ENCODE measurements at regions not wholly inside any gene's neighbourhood (a gene's known extent, or its start where the extent isn't known, plus 50 kb on each side); places are given as distances from the start of the nearest gene placed in this dataset.

- DNase-seq (ENCODE audit: low read depth in 1 of 2, low spot score in 2 of 2) (no peak), FAIRE-seq (no peak)
- no peak overlapping the region for H4K91ac ChIP-seq (replicated peaks; ENCODE audit: insufficient read length, low read length)
- H3K36me3 ChIP-seq (ENCODE audit: control insufficient read depth in 2 of 4, insufficient read depth in 4 of 4, low read length in 3 of 4) = no peaks in the 10 kb centered on the region
- H3K4me1 ChIP-seq (replicated peaks in 1 of 4; ENCODE audit: control insufficient read depth in 3 of 4, insufficient read depth in 4 of 4, low read length in 3 of 4) = peaks cover 0 to 5% (median 0%) of the 10 kb centered on the region in 4 experiments; a peak in 2 of 7 replicates
- no peak for TF ChIP-seq NRF1 (IDR thresholded peaks at IDR 0.05; ENCODE audit: low read depth, low read length)
- TF ChIP-seq SIX5 (IDR thresholded peaks at IDR 0.05; ENCODE audit: low read depth, low read length) = no peak
- no peak for TF ChIP-seq CTBP2 (IDR thresholded peaks at IDR 0.05; ENCODE audit: borderline replicate concordance, insufficient read depth, insufficient read length, low read length)
- no peak for TF ChIP-seq CBX8 (IDR thresholded peaks at IDR 0.05; ENCODE audit: borderline replicate concordance, low read depth, low read length)
- no peak for TF ChIP-seq CHD2 (IDR thresholded peaks at IDR 0.05; ENCODE audit: low read length)
- no peak for TF ChIP-seq FOSL1 (IDR thresholded peaks at IDR 0.05; ENCODE audit: insufficient read depth, low read depth, low read length)
- no peak overlapping the region for H3K23ac ChIP-seq (ENCODE audit: insufficient read length)
- no peaks in the 10 kb centered on the region for H3K79me1 ChIP-seq (ENCODE audit: low read depth, low read length)
- H2BK12ac ChIP-seq (ENCODE audit: low read depth, low read length) = no peak overlapping the region
- H2BK120ac ChIP-seq (replicated peaks; ENCODE audit: low read depth, low read length) = no peak overlapping the region
- no peak overlapping the region for H3K14ac ChIP-seq (ENCODE audit: insufficient read length)
- no peak overlapping the region for H2BK20ac ChIP-seq (ENCODE audit: low read length)
- H3K23me2 ChIP-seq (ENCODE audit: low read depth, low read length) = no peaks in the 10 kb centered on the region
- H3K18ac ChIP-seq (ENCODE audit: extremely low read depth, low read length) = no peak overlapping the region
- no peak overlapping the region for H4K8ac ChIP-seq (ENCODE audit: extremely low read depth, insufficient read depth, low read length)
- H4K20me1 ChIP-seq (replicated peaks in 1 of 2; ENCODE audit: control insufficient read depth in 1 of 2, insufficient read depth in 2 of 2, low read length in 2 of 2) = no peaks in the 10 kb centered on the region
- H3K4ac ChIP-seq (replicated peaks; ENCODE audit: insufficient read length, low read depth, low read length) = no peak overlapping the region
- H3K56ac ChIP-seq (replicated peaks; ENCODE audit: insufficient read length, low read depth, low read length) = no peak overlapping the region
- no peaks in the 10 kb centered on the region for H3K27me3 ChIP-seq (replicated peaks in 1 of 4; ENCODE audit: control insufficient read depth in 3 of 4, extremely low read depth in 1 of 4, insufficient read depth in 3 of 4, low read length in 3 of 4)
- H2AFZ ChIP-seq (ENCODE audit: low read length) = no peak overlapping the region
- H3K9me3 ChIP-seq (ENCODE audit: insufficient read depth in 2 of 2, low read depth in 1 of 2, low read length in 1 of 2) = no peaks in the 10 kb centered on the region
- no peak overlapping the region for H2BK15ac ChIP-seq (ENCODE audit: low read length)
- POLR2A ChIA-PET (ENCODE audit: partially characterized antibody) = no interaction called here
- H3K9ac ChIP-seq (replicated peaks in 1 of 4; ENCODE audit: extremely low read depth in 1 of 4, low read depth in 3 of 4, low read length in 3 of 4) = no peak overlapping the region
- 96% methylated on average over 5 of the region's 5 CpGs; no CpG with 5 or more reads in 1 of the 2 experiments for WGBS, 2 experiments (ENCODE audit: extremely low coverage in 1 of 2, insufficient coverage in 1 of 2, insufficient read length in 1 of 2, insufficient replicate concordance in 2 of 2, low coverage in 1 of 2, low lambda C conversion rate in 2 of 2, missing lambda C conversion rate in 1 of 2)
- no peak overlapping the region for H3K27ac ChIP-seq (ENCODE audit: low read depth, low read length)
- no peak overlapping the region for H3K4me3 ChIP-seq (ENCODE audit: extremely low read depth in 1 of 4, insufficient read depth in 2 of 4, low read depth in 3 of 4, low read length in 4 of 4)
- H4K5ac ChIP-seq (ENCODE audit: insufficient read length, low read depth, low read length) = no peak overlapping the region
- no peak overlapping the region for H2BK5ac ChIP-seq (ENCODE audit: low read depth, low read length)
- H3K79me2 ChIP-seq (ENCODE audit: control insufficient read depth in 1 of 2, insufficient read depth in 2 of 2, low read length in 2 of 2) = no peaks in the 10 kb centered on the region
- H2AK5ac ChIP-seq (ENCODE audit: low read depth, low read length) = no peak overlapping the region
- no peak overlapping the region for H3K4me2 ChIP-seq (ENCODE audit: insufficient read depth in 1 of 2, low read depth in 2 of 2, low read length in 2 of 2)
- CTCF ChIA-PET (ENCODE audit: partially characterized antibody) = interaction anchor here (1.8 kb wide), 1 partner anchor 51 kb away, joined by 4 read pairs; no protein-coding TSS in a partner anchor
Observed at GRCh38 chr10:33708561-33708960, 374.1 kb upstream of the NRP1 start.

Data from H1 (cell line).